Thyroid gland (tissue), 4 donors: ENCODE measurements at regions not wholly inside any gene's neighbourhood (a gene's known extent, or its start where the extent isn't known, plus 50 kb on each side); places are given as distances from the start of the nearest gene placed in this dataset.

ENCODE experiments used
- CTCF ChIP-seq, 6 experiments: fragments of 200-600 bp in 3 of 6; fragments of 450-650 bp in 3 of 6; sonication (generic) in 3 of 6; IDR thresholded peaks; one replicate each; pipeline ENCODE4 v1.5.1; 2016 to 2019; ENCODE audit warnings: antibody characterized with exemption in 6 of 6, mild to moderate bottlenecking in 2 of 6, inconsistent platforms in 1 of 6, moderate library complexity in 1 of 6
- POLR2A ChIP-seq, 2 donors: fragments of 450-650 bp; IDR thresholded peaks; one replicate each; pipeline ENCODE4 v1.6.1; 2017; ENCODE audit warnings: antibody characterized with exemption in 2 of 2, mild to moderate bottlenecking in 2 of 2, moderate library complexity in 1 of 2

- no peak for TF ChIP-seq POLR2A (IDR thresholded peaks at IDR 0.05)
- peak in 3 of 6 experiments; percentile 26 to 41 (median 34) for TF ChIP-seq CTCF (IDR thresholded peaks at IDR 0.05)
Measured at GRCh38 chr21:25313829-25314228, 293.5 kb downstream of the MRPL39 start.
